T-helper 2 cell (primary cell): ENCODE measurements at regions not wholly inside any gene's neighbourhood (a gene's known extent, or its start where the extent isn't known, plus 50 kb on each side); places are given as distances from the start of the nearest gene placed in this dataset.

ENCODE experiments used
- DNase-seq, 5 experiments: peaks; one replicate each; pipeline versions ENCODE4 v3.0.0 to v3.0.0-alpha.2; 2012 to 2022

DNA sequence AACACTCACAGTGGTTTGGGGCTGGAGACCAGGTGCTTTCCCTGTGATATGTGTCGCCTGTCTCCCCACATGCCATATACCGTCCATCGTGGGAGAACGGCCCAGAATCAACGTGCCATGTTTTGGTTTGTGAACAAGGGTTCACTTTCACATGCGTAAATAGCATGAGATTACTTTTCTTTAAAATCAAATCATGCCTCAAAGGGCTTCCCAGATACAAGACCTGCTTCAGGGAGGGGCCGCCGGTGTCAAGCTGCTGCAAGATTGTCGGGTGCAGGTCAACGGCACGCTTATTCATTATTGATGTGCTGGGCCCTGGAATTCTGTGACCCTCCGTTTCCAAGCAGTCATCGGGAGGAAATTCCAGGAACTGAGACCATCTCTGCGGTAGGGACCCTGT is 145.2 kb upstream of the RTL1 start:
- no peak for DNase-seq

DNA sequence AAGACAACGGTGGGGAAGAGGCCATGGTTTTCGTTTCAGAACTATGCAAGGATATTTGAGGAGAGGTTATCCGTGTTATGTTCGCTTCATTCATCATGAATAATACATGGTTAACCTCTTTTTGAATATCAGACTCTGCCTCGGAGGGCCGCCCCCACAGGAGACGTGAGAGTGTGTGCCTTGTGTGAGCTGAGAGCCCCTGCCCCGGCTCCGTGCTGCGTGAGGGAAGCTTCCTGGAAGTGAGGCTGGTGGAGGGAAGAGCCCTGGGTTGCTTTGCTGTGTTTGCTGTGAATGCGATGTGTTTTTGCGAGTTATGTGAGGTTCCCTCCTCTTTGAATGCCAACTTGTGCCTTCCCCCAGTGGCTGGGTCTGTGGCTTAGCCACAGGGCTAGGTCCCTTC is 146.0 kb upstream of the RTL1 start:
- DNase-seq: no peak

DNA sequence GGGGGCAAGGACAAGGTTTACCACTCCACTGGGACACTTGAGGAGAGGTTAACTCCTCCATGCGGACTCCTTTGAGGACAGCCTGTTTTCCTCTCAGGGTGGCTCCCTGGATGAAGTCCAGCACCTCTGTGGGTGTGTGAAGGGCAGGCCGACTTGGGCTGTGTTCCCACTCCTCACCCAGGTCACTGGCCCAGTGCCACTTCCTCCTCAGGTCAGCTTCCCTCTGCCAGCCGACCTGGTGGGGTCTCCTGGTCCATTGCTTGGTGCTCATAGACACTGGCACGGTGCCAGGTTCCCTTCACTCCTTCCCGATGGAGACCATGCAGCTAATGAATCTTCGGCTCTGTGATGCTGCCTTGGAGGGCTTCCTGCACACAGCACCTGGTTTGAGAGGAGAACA is 146.4 kb upstream of the RTL1 start:
- no peak for DNase-seq

DNA sequence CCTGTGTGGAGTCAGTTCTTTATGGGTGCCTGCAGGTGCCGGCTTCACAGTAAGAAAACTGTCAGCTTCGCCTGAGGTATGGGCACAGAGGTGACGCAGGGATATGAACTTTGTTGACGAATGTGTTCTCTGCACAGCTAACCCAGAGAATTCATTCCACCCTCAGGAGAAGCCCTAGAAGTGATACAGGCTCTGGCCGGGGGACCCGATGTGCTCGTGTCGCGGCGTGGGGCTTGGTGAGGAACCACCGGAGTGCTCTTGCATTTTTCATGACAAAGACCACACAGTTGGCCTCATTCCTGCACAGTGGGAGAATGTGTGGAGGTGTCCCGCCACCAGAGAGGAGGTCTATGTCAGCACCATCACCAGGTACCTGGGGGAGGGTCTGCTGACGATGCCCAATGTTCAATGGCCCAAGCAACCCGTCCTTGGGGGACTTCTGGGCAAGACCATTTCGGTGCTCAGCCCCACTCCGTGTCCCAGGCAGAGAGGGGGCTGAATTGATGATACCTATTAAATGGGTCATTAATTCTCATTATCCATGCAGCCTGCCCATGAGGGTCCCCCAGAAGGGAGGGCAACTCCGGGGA is 147.5 kb upstream of the RTL1 start:
- DNase-seq: no peak

DNA sequence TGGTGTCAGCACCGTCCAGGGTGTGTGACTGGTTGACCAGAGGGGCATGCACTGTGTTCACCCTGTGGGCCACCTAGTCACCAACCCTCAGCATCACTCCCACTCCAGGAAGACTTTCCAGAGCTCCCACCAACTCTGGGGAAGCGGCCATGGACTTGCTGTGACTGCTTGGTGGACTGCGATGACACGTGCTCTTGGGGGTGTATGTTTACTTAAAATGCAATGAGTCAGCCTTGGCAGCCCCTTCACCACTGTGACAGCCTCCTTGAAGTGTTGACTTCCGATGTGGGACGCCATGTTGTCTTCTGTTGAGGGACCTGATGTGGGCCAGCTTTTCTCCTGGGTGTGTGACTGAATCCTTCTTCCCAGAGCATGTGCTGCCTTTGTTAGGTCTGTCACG is 151.1 kb upstream of the RTL1 start:
- DNase-seq: no peak

DNA sequence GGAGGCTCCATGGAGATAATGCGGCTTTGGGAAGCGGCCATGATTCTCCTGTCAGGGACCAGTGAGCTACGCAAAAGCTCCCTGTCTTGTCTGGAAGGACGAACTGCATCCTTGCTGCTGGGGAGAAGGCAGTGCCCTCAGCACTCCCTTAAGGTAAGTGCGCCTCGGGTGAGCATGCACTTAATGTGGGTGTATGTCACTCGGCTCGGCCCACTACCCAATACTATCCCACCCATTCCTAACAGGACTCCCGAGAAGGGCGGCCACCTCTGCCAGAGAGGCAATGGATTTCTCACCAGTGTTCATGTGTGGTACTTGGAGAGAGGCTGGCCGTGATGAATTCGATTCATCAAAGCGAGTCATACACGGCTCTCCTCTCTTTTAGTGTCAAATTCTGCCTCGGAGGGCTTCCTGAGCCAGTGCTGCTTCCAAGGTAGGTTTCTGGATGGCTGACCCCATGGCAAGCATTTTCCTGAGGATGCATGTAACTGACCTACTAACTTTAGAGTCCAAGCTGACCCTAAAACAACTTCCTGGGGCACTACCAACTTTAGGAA is 151.7 kb upstream of the RTL1 start:
- no peak for DNase-seq

DNA sequence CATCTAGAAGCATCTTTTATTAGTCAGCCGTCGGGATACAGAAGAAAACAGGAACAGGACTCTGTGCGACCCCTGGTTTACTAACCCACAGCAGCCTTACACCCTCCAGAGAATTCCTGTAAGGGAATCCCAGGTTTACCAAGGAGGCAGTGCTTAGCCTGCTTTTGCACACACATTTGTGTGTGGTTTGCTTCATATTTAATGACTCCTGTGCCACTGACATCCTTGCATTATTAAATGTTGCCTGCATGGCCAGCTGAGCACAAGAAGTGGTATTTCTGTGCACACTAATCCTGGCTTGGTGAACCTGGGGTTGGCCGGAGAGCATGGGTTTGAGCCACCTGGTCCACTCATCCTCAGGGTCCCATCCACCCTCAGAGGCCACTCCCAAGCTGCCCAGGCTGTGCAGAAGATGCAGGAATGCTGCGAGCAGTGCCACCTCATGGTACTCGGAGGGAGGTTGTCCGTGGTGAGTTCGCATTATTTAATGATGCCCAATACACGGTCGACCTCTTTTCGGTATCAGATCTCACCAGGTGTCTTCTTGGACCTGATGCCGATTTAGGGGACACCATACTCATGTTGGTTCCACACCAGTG is 152.4 kb upstream of the RTL1 start:
- DNase-seq: no peak

DNA sequence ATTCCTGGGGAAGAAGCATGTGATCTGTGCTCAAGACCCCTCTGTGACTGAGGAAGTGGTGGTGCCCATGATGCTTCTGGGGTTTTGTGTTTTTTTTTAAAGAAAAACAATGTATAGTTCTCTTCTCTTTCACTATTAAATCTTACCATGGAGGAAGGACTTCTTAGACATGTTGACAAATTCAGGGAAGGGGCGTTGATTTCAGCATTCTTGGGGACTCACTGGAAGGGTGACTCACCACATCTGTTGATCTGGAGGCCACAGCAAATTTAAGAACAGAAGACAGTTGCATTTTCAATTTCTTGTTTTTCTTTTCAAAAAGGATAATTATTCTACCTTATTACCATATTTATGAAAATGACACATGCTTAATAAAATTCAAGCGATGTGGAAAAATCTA is 152.9 kb upstream of the RTL1 start:
- DNase-seq: no peak

DNA sequence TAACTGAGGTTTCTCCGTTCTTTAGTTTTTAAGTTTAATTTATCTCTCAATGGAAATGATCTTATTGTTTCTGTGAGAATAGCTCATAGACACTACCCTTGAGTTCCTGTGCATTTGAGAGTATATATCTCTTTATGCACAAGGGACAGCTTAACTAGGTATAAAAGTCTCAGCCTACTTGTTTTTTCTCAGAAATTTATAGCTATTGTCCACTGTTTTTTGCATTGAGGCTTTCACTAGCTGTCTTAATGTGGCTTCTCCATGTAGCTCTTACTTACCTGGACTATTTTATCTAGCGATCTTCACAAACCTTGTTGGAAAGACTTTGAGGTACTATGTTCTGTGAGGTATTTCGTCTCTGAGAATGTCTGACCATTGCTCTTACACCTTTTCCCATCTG is 153.9 kb upstream of the RTL1 start:
- no peak for DNase-seq

DNA sequence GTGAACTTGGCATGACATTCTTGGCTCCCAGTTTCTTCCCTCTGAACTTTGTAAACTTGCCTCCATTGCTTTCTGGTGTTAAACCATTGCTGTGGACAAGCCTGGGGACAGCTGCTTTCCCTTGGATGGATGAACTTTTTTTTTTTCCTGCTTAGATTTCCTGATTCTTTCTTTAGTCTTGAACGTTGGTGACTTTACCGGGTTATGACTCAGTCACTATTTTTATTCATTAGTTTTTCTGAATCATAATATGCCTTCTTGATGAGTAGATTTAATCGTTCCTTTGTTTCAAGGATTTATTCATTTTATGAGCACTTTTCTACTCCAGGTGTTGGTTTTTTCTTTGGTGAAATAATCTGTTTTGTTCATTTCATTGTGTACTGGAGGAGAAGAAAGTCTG is 155.0 kb upstream of the RTL1 start:
- no peak for DNase-seq

DNA sequence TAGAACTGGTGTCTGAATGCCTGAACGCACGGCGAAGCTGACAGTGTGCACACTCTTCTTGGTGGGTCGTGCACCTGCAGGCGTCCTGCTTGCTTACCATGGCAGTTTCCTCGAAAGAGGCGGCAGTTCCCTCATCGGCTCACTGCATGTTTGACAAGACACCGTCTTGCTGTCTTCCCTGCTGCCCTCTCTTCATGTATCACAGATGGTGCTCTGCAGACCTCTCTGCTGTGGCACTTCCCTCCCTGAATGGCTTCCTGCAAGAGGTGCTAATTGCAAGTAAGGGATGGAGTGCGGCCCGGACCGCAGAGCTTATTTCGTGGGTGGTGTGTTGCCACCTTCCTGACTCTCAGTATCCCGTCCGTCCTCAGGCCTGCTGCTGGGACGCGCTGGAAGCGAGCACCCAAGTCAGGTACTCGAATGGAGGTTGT is 156.7 kb upstream of the RTL1 start:
- no peak for DNase-seq

DNA sequence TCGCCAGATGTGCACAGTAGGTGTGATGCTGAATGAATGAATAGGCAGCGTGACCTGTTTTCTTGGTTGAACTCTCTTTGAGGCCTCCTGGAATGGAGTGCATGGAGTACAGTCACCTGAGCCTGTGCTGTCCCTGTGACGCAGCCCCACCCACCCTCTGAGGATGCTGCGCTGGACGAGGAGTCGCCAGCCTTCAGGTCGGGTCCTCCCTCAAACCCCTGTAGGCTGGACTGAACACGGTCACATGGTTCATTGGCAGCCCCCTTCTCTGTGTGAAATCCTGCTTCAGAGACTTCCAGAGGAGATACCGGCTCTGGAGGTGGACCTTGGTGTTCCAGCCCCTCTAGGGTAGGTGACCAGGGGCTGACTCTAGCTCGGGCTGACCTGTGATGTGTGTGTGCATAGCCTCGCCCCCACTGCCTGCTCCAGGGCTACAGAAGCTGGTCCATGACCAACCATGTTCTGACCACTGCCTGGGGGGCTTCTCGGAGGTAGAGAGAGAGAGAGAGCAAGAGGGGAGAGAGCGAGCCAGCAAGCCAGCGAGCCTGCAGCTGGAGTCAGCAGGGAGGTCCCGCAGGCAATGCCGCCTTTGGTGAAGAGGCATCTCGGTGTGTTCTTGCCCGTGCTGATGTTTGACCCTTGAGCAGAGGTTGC is 158.0 kb upstream of the RTL1 start:
- no peak for DNase-seq

DNA sequence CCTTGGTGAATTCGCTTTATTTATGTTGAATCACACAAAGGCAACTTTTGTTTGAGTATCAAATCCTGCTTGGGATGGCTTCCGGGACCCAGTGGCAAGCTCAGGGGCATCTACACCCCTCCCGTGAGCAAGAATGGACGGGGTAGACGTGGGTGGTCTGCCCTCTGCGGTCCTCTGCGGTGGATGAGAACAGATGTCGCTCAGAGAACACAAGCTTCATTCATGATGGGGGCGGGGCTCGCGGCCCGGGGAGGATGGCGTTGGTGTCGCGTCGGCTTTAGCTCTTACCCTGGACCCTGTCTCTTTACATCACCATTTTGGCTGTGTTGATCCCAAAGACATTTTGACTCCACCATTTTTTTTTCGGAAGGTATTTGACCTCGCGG is 158.5 kb upstream of the RTL1 start:
- DNase-seq: no peak

DNA sequence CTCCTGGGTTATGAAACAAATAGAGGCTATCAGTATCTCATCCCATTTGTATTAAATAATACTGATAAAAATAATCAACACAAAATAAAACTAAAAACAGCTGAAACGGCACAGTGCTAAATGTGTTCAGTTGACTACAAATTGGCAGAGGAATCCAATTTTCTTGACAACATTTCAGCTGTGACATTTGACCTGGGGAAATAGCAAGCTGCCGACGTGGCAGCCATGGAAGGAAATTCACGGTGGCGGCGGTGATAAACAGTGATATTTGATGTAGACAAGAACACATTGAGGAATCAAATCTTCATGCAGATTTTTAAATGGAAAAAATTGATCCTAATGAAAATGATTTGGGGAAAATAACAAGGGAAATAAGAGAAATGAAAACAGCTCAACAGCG is 159.1 kb upstream of the RTL1 start:
- no peak for DNase-seq

DNA sequence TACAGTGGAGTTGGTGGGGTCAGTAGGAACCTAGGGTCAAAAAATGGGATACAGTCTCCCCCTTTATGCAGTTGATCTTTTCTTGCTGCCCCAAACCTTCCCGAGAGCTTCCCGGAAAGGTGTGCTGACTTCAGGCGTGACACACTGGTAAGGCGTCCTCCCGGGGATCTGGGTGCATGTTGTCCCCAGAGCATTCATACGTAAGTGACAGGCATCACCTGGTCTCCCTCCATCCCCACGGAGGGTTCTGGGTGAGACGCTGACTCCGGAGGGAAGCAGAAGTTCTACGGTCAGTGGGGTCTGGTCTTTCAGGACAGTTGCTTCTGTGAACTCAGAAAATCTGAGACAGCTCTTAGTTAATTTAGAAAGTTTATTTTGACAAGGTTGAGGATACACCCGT is 159.6 kb upstream of the RTL1 start:
- no peak for DNase-seq

DNA sequence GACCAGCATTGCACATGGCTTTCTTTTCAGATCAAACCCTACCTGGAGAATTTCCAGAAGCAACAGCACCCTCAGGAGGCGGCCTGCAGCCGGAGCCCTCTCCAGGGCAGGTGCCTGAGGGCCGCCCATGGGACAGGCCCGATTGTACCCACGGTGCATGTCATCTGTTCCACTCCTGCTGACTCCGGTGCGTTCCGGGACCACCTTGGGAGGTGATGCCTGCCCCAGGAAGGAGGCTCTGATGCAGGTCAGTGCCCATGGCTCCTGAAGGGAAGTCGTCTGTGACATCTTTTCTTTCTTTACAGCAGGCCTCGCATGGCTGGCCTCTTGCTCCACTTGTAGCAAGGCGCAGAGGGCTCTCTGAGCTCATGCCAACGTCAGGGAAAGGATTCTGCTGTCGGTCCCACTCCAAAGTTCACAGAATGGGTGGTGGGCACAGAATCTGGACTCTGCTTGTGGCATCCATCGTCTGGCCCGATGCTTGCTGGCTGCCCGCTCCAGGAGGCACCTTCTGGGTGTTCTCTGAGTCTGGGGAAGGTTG is 160.7 kb upstream of the RTL1 start:
- DNase-seq: no peak

DNA sequence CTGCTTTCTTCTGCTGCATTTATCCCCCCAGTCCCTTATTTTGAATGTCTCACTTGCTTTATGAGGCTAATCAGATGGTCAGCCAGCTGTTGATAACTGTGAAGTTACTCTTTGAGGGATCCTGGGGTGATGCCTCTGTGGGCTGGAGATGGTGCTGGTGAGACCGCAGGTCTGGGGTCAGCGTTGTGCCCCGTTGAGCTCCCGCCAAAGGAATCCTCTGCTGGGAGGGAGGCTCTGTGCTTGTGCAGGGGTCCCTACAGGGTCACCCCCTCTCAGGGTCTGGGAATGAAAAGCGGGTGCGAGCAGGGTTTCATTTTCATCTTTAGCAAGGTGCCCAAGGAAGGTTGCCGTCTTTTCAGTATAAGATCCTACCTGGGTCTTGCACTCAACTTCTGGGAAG is 161.2 kb upstream of the RTL1 start:
- no peak for DNase-seq

DNA sequence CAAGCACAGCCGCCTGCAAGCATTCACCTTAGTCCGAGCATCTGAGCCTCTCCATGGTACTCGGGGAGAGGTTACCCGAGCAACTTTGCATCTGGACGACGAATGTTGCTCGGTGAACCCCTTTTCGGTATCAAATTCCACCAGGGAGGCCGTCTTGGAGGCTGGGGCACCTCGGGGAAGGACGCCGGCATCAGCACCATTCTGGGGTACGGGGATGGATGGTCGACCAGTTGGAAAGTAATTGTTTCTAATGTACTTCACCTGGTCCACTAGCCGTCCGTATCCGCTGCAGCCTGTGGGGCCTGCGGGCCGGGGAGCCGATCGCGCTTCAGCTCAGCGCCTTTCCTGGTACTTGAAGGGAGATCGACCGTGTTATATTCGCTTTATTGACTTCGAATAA is 161.7 kb upstream of the RTL1 start:
- DNase-seq: no peak

DNA sequence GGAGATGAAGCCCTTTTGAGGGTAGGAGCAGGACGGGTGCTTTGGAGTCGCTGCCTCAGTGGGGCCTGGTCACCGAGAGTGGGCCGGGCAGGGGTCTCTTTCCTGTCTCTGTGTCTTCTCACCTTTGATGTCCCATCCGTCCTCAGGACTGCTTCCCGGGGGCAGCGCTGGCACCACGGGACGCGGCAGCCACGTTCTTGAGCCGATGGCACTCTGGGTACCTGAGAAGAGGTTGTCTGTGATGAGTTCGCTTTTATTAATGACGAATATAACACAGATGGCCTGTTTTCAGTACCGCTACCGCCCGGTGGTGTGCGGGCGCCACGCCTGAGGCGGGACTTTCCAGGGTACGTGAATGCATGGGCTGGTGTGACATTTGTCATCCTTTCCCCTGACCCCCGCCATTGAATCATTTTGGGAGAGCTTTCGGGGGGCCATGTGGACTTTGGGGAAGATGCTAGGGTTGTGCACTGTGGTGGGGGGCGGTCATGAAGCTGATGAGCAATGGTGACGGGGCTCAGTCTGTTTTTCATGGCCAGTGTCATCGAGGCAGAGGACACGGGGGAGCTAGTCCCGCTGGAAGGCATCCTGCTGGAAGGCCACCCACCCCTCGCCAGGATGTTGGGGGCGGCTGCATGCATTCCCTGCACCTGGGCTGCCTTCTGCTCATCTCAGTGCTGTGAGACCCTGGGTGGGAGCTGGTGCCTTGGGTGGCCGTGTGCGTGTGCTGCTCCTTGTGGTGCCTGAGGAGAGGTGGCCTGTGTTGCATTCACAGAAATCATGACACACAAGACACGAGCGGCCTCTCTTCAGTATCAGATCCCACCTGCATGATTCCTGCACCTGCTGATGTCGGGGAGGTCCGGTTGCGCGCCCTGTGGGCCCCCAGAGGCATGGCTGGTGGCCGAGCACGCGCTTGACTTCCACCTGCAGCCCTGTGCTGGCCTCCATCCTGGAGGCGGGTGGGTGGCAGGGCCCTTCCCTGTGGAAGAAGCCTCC is 162.5 kb upstream of the RTL1 start:
- no peak for DNase-seq

DNA sequence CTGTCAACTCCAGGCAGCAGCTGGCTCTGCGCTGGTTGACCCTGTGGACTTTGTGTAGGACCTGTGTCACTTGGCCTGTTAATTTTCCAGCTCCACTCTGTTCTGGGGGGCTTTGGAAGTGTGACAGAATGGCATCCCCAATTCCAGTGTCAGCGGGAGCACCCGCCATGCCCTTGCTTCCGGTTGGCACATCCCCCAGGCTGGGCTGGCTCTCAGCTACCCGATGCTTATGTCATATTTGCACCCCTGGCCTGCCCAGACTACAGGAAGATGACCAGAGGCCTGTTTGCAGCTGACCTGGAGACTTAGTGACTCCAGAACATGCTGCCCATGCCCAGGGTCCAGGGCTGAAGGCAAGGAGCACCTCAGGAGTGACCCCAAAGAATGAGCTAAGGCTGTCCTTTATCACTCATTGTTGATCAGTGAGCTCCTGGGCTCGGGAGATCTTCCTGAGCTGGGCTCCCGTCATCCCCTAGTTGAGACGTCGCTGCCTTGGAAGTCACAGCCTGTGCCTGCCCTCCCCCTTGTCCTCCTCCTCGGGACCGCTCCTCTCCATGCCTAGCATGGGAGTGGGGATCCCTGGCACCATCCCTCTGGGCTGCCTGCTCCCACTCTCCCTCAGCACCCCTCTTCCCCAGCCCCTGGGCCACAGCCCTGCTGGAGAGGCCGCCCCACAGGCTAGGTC is 163.4 kb upstream of the RTL1 start:
- no peak for DNase-seq

DNA sequence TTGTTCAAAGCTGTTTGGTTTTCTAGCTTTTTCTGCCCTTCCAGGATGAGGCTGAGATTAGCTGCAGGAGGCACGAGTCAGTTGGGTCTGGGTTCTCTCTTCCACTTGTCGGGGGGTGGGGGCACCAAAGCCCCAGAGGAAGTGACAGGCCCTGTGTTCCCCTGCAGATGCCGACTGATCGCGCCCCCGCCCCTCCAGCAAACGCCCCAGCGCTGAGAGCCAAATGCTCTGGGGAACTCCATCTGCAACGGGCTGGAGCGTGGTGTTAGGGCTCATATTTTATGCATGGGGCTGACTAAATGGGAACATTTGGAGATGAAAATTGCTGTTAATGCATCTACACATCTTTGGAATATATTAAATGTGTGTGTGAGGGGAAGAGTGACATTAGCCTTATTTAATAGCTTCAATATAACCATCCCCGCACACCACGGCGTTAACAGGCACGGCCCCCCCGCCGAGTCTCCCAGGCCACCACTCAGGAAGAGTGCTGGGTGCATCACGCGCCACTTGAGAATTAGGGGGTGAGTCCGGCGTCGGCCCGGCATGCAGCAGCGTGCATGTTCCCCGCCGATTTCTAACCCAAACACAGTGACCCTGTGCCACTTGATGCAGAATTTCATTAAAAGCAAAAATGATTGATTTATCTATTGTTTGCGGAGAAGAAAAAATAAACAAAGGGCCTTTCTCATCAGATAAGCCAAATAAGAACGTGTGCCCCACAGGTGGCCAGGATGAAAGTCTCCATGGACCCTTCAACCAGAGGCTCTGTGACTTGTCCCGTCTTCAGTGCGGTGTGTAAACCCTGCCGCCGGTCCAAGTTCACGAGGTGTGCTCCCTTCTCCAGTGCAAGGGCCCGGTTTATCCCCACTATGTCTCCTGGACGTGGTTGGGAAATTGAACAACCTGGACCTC is 165.0 kb upstream of the RTL1 start:
- no peak for DNase-seq
